ENCODE measurements at regions not wholly inside any gene's neighbourhood (a gene's known extent, or its start where the extent isn't known, plus 50 kb on each side); places are given as distances from the start of the nearest gene placed in this dataset.

DNA sequence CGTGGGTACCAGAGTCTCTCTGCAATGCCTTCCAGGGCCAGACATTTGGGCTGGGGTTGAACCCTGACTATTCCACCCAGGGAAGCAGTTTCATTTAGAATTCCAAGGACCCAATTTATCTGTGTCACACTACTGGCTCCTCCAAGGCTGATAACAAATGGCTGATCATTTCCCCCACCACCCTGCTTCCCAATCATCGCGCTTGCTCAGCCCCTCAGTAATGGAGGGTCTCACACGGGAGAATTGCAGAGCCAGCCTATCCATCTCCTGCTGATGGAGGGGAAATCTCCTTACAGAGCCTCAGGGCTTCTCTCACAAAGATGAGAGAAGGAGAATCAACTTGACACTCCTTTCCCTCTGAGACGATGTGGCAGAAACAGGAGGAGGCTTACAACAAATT, 78.4 kb upstream of the WSCD2 start:
- Histone ChIP-seq H3K9ac (ENCODE audit: low read length) (no peak overlapping the region), H3K36me3 (ENCODE audit: control insufficient read depth, insufficient read depth, low read length) (no peaks in the 10 kb centered on the region), H3K27me3 (ENCODE audit: control insufficient read depth, insufficient read depth, low read length) (no peaks in the 10 kb centered on the region)

DNA sequence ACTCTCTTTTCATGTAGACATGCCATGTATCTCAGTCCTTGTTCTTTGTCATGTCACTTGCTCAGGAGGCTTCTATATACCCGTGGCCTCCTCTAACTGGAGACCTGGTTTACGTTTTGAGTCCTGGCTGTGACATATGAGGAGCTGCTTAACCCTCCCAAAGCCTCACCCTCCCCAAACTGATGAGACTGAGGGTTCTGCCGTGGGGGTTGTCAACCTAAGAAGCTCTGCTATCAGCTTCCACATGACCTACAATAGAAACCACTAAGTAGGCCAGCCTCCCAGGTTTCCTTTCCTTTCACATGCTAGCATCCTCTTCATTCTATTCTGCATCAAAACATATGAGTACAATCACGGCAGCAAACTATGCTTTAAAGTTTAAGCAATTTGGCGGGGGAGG, 76.8 kb upstream of the WSCD2 start:
- Histone ChIP-seq H3K27me3 (ENCODE audit: control insufficient read depth, insufficient read depth, low read length) (no peaks in the 10 kb centered on the region), H3K4me3 (ENCODE audit: low read length) (no peak overlapping the region), H3K27ac (ENCODE audit: low read depth, low read length) (no peak overlapping the region)

More for the DNA sequence above, 78.4 kb upstream of the WSCD2 start:
- Histone ChIP-seq H3K4me1 (ENCODE audit: control insufficient read depth, insufficient read depth, low read length) (peaks cover 3% of the 10 kb centered on the region), H3K4me3 (ENCODE audit: low read length) (no peak overlapping the region), H3K27ac (ENCODE audit: low read depth, low read length) (no peak overlapping the region)

DNA sequence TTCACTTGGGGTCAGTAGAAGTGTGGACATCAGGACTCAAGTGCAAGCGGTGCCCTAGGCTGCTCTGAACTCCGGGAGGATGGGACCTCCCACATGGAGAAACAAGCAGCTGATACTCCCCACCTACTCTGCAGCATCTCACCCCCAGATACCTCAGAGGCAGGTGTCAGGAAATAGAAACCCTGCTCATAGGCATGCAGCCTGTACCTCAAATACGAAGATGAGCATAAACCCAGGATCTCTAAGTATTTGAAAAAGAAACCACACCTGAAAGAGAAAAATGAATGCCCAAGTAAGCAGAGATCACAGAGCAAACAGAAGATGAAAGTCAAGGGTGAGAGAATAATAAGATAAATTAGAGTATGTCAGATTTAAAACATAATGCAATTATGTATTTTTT, 75.6 kb upstream of the WSCD2 start:
- Histone ChIP-seq H3K4me1 (ENCODE audit: control insufficient read depth, insufficient read depth, low read length) (no peaks in the 10 kb centered on the region), H3K9ac (ENCODE audit: low read length) (no peak overlapping the region), H3K36me3 (ENCODE audit: control insufficient read depth, insufficient read depth, low read length) (no peaks in the 10 kb centered on the region), H3K27me3 (ENCODE audit: control insufficient read depth, insufficient read depth, low read length) (no peaks in the 10 kb centered on the region), H3K27ac (ENCODE audit: low read depth, low read length) (no peak overlapping the region), H3K4me3 (ENCODE audit: low read length) (no peak overlapping the region)

More for the DNA sequence above, 76.8 kb upstream of the WSCD2 start:
- Histone ChIP-seq H3K9ac (ENCODE audit: low read length) (no peak overlapping the region), H3K4me1 (ENCODE audit: control insufficient read depth, insufficient read depth, low read length) (no peaks in the 10 kb centered on the region), H3K36me3 (ENCODE audit: control insufficient read depth, insufficient read depth, low read length) (no peaks in the 10 kb centered on the region)

DNA sequence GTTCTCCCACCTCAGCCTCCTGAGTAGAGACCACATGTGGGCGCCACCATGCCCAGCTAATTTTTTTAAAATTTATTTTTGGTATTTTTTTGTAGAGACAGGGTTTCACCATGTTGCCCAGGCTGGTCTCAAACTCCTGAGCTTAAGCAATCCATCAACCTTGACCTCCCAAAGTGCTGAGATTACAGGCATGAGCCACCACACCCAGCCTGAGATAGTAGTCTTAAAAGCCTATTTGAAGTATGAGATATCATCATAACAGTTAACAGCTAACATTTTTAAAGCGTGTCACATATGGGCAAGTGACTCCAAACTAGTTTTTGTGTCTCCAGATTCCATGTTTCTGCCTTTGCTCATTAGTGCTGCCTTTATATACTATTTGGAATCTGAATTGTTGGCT, 74.6 kb upstream of the WSCD2 start:
- H3K4me3 ChIP-seq (ENCODE audit: low read length) = no peak overlapping the region
- H3K36me3 ChIP-seq (ENCODE audit: control insufficient read depth, insufficient read depth, low read length) = no peaks in the 10 kb centered on the region
- H3K27ac ChIP-seq (ENCODE audit: low read depth, low read length) = no peak overlapping the region
- no peak overlapping the region for H3K9ac ChIP-seq (ENCODE audit: low read length)
- H3K4me1 ChIP-seq (ENCODE audit: control insufficient read depth, insufficient read depth, low read length) = no peaks in the 10 kb centered on the region
- H3K27me3 ChIP-seq (ENCODE audit: control insufficient read depth, insufficient read depth, low read length) = no peaks in the 10 kb centered on the region

DNA sequence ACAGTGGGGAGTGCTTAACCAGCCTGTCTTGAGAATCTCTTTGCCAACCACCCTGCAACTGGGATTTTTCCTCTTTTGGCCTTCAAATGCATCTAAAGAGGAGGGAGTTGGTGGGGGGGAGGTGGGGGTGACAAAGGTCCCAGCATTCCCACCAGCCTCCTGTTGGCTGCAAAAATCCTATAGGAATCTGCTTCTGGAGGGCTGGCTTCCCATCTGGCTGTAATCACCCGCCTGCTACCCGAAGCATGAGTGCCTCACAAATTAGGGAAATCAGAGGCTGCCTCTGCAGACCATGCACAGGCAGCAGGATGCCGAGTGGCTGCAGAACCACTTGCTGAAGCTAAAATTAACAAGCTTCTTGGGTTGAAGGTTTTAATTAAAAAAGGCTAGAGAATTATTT, 73.9 kb upstream of the WSCD2 start:
- H3K36me3 ChIP-seq (ENCODE audit: control insufficient read depth, insufficient read depth, low read length) = no peaks in the 10 kb centered on the region
- H3K27ac ChIP-seq (ENCODE audit: low read depth, low read length) = no peak overlapping the region
- H3K4me3 ChIP-seq (ENCODE audit: low read length) = no peak overlapping the region

DNA sequence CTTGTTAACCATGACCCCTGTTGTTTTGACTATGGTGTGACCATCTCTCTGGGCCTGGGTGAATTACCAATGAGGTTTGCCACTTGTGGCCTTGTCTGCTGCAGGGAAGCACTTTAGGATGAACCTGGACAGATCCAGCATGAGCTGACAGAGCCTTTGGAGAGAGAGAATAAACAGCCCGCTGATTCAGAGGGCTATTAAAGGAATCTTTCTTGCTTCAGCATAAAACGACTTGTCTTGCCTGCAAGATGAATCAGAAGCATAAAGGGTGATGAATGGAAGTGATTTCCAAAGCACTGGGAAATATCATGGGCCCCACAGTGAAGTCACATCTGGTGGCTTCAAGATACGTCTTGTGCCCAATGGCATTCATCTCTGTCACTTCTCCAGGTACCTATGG, 69.0 kb upstream of the WSCD2 start:
- no peaks in the 10 kb centered on the region for H3K27me3 ChIP-seq (ENCODE audit: control insufficient read depth, insufficient read depth, low read length)
- H3K36me3 ChIP-seq (ENCODE audit: control insufficient read depth, insufficient read depth, low read length) = no peaks in the 10 kb centered on the region
- H3K4me3 ChIP-seq (ENCODE audit: low read length) = no peak overlapping the region
- H3K4me1 ChIP-seq (ENCODE audit: control insufficient read depth, insufficient read depth, low read length) = peaks cover 6% of the 10 kb centered on the region
- no peak overlapping the region for H3K27ac ChIP-seq (ENCODE audit: low read depth, low read length)
- no peak overlapping the region for H3K9ac ChIP-seq (ENCODE audit: low read length)

More for the DNA sequence above, 73.9 kb upstream of the WSCD2 start:
- no peaks in the 10 kb centered on the region for H3K4me1 ChIP-seq (ENCODE audit: control insufficient read depth, insufficient read depth, low read length)
- no peak overlapping the region for H3K9ac ChIP-seq (ENCODE audit: low read length)
- no peaks in the 10 kb centered on the region for H3K27me3 ChIP-seq (ENCODE audit: control insufficient read depth, insufficient read depth, low read length)

DNA sequence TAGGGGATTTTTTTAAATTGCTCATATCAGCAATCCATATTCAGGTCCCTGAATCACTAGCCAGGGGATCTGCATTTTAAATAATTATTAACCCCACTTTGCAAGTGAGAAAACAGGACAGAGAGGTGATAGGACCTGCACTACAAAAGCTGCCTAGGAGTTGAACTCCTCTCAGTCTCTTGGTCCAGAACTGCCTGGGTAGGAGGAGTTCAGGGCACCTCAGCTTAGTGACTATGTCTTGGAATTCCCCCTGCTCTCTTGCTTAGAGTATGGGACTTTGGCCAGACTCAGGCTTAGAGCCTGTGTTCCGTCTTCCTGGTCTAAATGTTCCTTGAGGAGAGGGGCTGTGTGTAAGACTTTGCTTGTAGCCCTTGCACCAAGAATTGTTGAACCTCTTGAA, 68.2 kb upstream of the WSCD2 start:
- H3K4me1 ChIP-seq (ENCODE audit: control insufficient read depth, insufficient read depth, low read length) = peaks cover 6% of the 10 kb centered on the region
- no peak overlapping the region for H3K9ac ChIP-seq (ENCODE audit: low read length)
- no peaks in the 10 kb centered on the region for H3K27me3 ChIP-seq (ENCODE audit: control insufficient read depth, insufficient read depth, low read length)
- H3K36me3 ChIP-seq (ENCODE audit: control insufficient read depth, insufficient read depth, low read length) = no peaks in the 10 kb centered on the region
- no peak overlapping the region for H3K4me3 ChIP-seq (ENCODE audit: low read length)
- no peak overlapping the region for H3K27ac ChIP-seq (ENCODE audit: low read depth, low read length)

DNA sequence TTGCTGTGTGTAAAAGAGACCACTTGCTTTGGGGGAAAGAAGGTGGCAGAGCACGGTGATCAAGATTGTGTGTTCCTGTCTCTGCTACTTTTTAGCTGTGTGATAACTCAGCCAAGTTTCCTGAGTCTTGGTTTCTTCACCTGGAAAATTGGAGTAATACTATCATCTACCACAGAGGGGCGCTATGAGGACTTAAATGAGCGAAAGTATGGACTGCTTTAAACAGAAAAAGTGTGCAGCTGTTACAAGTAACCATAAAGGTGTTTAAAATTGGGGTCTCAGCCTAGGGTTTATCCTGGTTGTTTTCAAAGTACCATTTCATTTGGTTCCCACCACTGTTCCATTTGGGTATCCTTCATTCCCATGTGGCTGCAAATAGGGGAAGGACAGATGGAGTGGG, 65.9 kb upstream of the WSCD2 start:
- no peak overlapping the region for H3K27ac ChIP-seq (ENCODE audit: low read depth, low read length)
- H3K4me3 ChIP-seq (ENCODE audit: low read length) = no peak overlapping the region
- H3K9ac ChIP-seq (ENCODE audit: low read length) = no peak overlapping the region
- H3K4me1 ChIP-seq (ENCODE audit: control insufficient read depth, insufficient read depth, low read length) = peaks cover 6% of the 10 kb centered on the region
- H3K36me3 ChIP-seq (ENCODE audit: control insufficient read depth, insufficient read depth, low read length) = no peaks in the 10 kb centered on the region
- no peaks in the 10 kb centered on the region for H3K27me3 ChIP-seq (ENCODE audit: control insufficient read depth, insufficient read depth, low read length)

DNA sequence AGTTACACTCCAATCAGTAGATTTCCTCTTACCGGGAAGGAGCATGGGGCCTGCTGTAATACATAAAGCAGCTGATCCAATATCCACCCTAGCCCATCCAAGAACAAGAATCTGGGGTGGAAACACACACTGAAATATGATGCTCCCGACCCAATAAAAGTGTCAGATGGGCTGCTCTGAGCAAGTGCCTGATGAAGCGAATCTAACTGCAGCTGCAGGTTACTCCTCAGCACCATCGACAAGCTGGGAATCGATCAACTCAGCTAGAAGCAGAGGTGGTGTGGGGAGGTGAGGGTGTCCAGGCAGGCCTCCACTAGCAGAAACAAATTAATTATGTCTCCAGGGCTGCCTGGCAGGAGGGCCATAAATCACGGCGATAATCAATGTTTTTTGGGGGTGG, 64.0 kb upstream of the WSCD2 start:
- Histone ChIP-seq H3K4me1 (ENCODE audit: control insufficient read depth, insufficient read depth, low read length) (peaks cover 6% of the 10 kb centered on the region), H3K27me3 (ENCODE audit: control insufficient read depth, insufficient read depth, low read length) (no peaks in the 10 kb centered on the region)

DNA sequence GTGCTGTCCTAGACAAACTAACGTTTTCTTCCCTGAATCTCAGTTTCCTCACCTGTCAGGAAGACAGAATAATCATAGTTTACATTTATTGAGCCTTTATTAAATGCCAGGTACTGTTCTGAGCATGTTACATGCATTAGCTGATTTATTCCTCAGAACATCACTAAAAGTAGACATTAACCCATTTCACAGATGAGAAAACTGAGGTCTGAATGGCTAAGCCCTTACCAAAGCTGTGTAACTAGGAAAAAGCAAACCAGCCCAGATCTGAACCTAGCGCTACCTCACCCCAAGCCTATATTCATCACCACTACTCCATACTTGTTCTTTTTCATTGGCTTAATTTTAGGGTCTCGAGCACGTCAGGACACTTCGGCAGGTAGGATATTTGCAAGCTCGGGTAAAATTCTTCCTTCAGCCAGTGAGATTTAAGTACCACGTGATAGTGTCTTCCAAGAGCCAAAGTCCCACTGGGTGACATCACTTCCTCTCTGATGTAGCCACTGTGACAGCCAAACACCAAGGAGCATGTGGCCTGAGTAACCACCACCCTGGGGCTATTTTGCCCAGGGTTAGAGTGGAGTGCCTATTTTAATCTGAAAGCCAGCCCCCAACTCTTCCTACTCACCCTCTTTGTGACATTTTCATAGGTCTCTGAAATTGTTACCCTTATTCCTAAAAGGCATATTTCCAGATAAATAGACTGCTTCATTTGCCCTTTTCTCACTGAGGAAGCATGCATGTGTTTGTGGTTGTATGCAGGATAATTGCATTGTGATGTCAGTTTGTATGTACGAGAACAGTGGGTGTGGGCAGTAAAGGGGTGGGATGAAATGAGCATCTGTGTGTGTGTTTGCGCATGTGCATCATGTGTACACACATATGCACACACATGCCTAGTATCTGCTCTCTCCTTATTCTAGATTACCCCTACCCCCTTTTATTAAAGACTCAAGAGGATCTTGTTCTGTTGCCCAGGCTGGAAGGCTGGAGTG, 62.2 kb upstream of the WSCD2 start:
- Histone ChIP-seq H3K4me3 (ENCODE audit: low read length) (no peak overlapping the region), H3K36me3 (ENCODE audit: control insufficient read depth, insufficient read depth, low read length) (no peaks in the 10 kb centered on the region), H3K4me1 (ENCODE audit: control insufficient read depth, insufficient read depth, low read length) (no peaks in the 10 kb centered on the region), H3K9ac (ENCODE audit: low read length) (no peak overlapping the region), H3K27ac (ENCODE audit: low read depth, low read length) (no peak overlapping the region), H3K27me3 (ENCODE audit: control insufficient read depth, insufficient read depth, low read length) (no peaks in the 10 kb centered on the region)

More for the DNA sequence above, 64.0 kb upstream of the WSCD2 start:
- Histone ChIP-seq H3K36me3 (ENCODE audit: control insufficient read depth, insufficient read depth, low read length) (no peaks in the 10 kb centered on the region), H3K9ac (ENCODE audit: low read length) (no peak overlapping the region), H3K27ac (ENCODE audit: low read depth, low read length) (no peak overlapping the region), H3K4me3 (ENCODE audit: low read length) (no peak overlapping the region)

DNA sequence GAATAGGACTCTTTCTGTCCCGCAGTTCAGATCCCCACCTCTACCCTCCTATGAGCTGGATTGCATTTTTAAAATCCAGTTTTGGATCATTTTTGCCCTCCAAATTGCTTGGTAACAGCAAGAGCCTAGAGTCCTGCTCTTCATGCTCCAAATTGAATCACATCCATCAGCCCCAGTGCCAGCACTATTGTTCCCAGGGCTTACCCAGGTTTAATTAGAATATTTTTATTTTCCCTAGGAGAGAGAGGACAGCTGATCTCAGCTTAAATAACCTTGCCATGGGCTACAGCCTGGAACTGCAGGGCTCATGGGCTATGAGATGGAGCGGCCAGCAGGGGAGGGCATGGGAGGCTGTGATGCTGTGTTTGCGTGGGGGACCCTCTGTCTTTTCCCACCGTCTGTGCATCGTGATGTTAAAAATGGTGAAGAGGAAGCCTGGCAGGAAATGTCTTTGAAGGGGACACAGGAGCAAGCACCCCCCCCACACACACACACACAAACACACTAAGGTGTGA, 59.4 kb upstream of the WSCD2 start:
- H3K4me3 ChIP-seq (ENCODE audit: low read length) = no peak overlapping the region
- H3K27ac ChIP-seq (ENCODE audit: low read depth, low read length) = no peak overlapping the region
- H3K27me3 ChIP-seq (ENCODE audit: control insufficient read depth, insufficient read depth, low read length) = peaks cover 3% of the 10 kb centered on the region
- H3K36me3 ChIP-seq (ENCODE audit: control insufficient read depth, insufficient read depth, low read length) = no peaks in the 10 kb centered on the region
- no peak overlapping the region for H3K9ac ChIP-seq (ENCODE audit: low read length)
- H3K4me1 ChIP-seq (ENCODE audit: control insufficient read depth, insufficient read depth, low read length) = no peaks in the 10 kb centered on the region

DNA sequence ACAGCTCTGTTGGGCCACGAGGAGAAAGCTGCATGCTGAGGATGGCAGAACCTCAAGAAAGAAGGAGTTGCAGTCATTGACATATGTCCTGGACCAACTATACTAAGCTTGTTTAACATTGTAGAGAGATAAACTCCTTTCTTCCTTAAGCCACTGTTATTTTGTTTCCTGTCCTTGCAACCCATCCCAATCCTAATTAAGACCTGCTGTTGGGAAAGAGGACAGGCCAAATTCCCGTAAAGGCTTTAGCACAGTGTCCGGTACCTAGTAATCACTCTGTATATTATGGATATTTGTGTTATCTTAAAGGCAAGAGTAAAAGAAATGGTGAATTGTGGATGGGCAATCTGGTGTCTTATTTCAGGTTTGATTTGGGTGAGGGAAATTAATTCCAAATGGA, 53.5 kb upstream of the WSCD2 start:
- H3K4me1 ChIP-seq (ENCODE audit: control insufficient read depth, insufficient read depth, low read length) = no peaks in the 10 kb centered on the region
- no peak overlapping the region for H3K27ac ChIP-seq (ENCODE audit: low read depth, low read length)
- no peaks in the 10 kb centered on the region for H3K36me3 ChIP-seq (ENCODE audit: control insufficient read depth, insufficient read depth, low read length)
- peaks cover 3% of the 10 kb centered on the region for H3K27me3 ChIP-seq (ENCODE audit: control insufficient read depth, insufficient read depth, low read length)
- H3K9ac ChIP-seq (ENCODE audit: low read length) = no peak overlapping the region
- H3K4me3 ChIP-seq (ENCODE audit: low read length) = no peak overlapping the region

DNA sequence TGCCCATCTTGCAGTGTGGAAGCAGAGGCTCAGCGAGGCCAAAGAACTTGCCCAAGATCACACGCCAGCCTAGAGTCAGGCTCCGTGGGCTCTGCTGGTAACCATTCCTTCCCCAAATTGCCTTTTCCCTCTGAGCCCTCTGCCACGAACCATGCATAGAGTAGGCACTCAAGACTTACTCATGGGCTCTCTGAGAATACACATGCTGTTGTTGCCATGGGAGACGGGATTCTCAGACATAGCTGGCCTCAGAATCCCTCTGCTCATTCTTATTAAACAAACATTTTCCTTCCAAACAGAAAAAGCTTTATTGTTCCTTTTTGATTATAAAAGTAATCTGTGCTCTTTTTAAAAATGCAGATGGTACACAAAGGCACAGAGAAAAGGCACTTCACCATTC, 52.5 kb upstream of the WSCD2 start:
- no peak overlapping the region for H3K4me3 ChIP-seq (ENCODE audit: low read length)
- H3K4me1 ChIP-seq (ENCODE audit: control insufficient read depth, insufficient read depth, low read length) = no peaks in the 10 kb centered on the region
- H3K36me3 ChIP-seq (ENCODE audit: control insufficient read depth, insufficient read depth, low read length) = no peaks in the 10 kb centered on the region
- H3K27me3 ChIP-seq (ENCODE audit: control insufficient read depth, insufficient read depth, low read length) = peaks cover 3% of the 10 kb centered on the region
- no peak overlapping the region for H3K9ac ChIP-seq (ENCODE audit: low read length)
- H3K27ac ChIP-seq (ENCODE audit: low read depth, low read length) = no peak overlapping the region

Measured in rectal smooth muscle tissue (tissue), 1 donor.